ENCODE measurements at regions not wholly inside any gene's neighbourhood (a gene's known extent, or its start where the extent isn't known, plus 50 kb on each side); places are given as distances from the start of the nearest gene placed in this dataset.

DNA sequence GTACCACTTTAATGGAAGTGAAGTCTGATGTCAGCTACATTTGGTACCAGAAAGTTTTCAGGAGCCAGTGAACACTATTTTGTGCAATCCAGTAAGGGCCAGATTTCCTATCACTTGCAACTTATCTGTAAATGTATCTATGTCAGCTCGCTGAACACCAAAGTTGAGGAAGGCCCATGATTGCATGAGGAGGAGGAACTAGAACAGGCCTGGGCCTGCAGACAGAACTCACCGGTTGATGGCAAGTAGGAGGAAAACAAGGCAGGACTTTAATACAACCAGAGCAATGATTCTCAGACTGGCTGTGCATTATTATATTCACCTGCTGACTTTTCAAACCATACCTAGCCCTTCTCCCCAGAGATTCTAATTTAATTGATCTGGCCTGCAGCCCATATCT is 540.2 kb downstream of the CETN3 start:
- TF ChIP-seq EP300 (IDR thresholded peaks at IDR 0.05; ENCODE audit: low read depth), result no peak
- TF ChIP-seq, protein P1, sequence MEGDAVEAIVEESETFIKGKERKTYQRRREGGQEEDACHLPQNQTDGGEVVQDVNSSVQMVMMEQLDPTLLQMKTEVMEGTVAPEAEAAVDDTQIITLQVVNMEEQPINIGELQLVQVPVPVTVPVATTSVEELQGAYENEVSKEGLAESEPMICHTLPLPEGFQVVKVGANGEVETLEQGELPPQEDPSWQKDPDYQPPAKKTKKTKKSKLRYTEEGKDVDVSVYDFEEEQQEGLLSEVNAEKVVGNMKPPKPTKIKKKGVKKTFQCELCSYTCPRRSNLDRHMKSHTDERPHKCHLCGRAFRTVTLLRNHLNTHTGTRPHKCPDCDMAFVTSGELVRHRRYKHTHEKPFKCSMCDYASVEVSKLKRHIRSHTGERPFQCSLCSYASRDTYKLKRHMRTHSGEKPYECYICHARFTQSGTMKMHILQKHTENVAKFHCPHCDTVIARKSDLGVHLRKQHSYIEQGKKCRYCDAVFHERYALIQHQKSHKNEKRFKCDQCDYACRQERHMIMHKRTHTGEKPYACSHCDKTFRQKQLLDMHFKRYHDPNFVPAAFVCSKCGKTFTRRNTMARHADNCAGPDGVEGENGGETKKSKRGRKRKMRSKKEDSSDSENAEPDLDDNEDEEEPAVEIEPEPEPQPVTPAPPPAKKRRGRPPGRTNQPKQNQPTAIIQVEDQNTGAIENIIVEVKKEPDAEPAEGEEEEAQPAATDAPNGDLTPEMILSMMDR (IDR thresholded peaks at IDR 0.05), result no peak
